Uterus (tissue), 2 donors: ENCODE measurements at regions not wholly inside any gene's neighbourhood (a gene's known extent, or its start where the extent isn't known, plus 50 kb on each side); places are given as distances from the start of the nearest gene placed in this dataset.

Experiments used
- CTCF ChIP-seq, 4 experiments: fragments of 200-600 bp in 2 of 4; fragments of 450-650 bp in 2 of 4; sonication (generic) in 2 of 4; IDR thresholded peaks; one replicate each; pipeline ENCODE4 v1.5.1; 2016 to 2019; ENCODE audit warnings: antibody characterized with exemption in 4 of 4, mild to moderate bottlenecking in 2 of 4, moderate library complexity in 1 of 4
- POLR2A ChIP-seq, 2 donors: fragments of 450-650 bp; IDR thresholded peaks; one replicate each; pipeline ENCODE4 v1.6.1; 2016; ENCODE audit warnings: antibody characterized with exemption in 2 of 2, mild to moderate bottlenecking in 1 of 2, moderate library complexity in 1 of 2

GRCh38 chrX:42274151-42274550, 350.8 kb upstream of the CASK start:
- TF ChIP-seq POLR2A (IDR thresholded peaks at IDR 0.05) (no peak), CTCF (IDR thresholded peaks at IDR 0.05) (no peak)
